DOHH2 (cell line): ENCODE measurements at regions not wholly inside any gene's neighbourhood (a gene's known extent, or its start where the extent isn't known, plus 50 kb on each side); places are given as distances from the start of the nearest gene placed in this dataset.

ENCODE experiments used
- H3F3A ChIP-seq: fragments of 200-600 bp; sonication (generic), shearing (Covaris generic); 2 replicates; pipeline ENCODE4 v1.6.0; 2016; ENCODE audit warnings: antibody characterized with exemption, mild to moderate bottlenecking; ENCODE audit not compliant: control insufficient read depth, insufficient read depth
- H3K27ac ChIP-seq: fragments of 200-600 bp; sonication (generic); 2 replicates; pipeline ENCODE4 v1.5.1; 2014; ENCODE audit warnings: low read depth, mild to moderate bottlenecking, low read length, moderate library complexity
- H3K27me3 ChIP-seq: fragments of 200-600 bp; sonication (generic); 2 replicates; pipeline ENCODE4 v1.6.1; 2014; ENCODE audit warnings: mild to moderate bottlenecking, low read length, mixed read lengths; ENCODE audit not compliant: control insufficient read depth
- H3K36me3 ChIP-seq: fragments of 200-600 bp; sonication (generic); 2 replicates; pipeline ENCODE4 v1.6.1; 2014; ENCODE audit warnings: mild to moderate bottlenecking, low read length, moderate library complexity, mixed read lengths; ENCODE audit not compliant: control insufficient read depth
- H3K4me1 ChIP-seq: fragments of 200-600 bp; sonication (generic); 2 replicates; pipeline ENCODE4 v1.6.1; 2014; ENCODE audit warnings: mild to moderate bottlenecking, low read length, mixed read lengths; ENCODE audit not compliant: control insufficient read depth
- H3K4me2 ChIP-seq: fragments of 200-600 bp; sonication (generic); 2 replicates; pipeline ENCODE4 v1.6.0; 2014; ENCODE audit warnings: mild to moderate bottlenecking, low read length, moderate library complexity
- H3K4me3 ChIP-seq: fragments of 200-600 bp; sonication (generic); 2 replicates; pipeline ENCODE4 v1.5.1; 2014; ENCODE audit warnings: mild to moderate bottlenecking, low read length, mixed read lengths
- H3K79me2 ChIP-seq: fragments of 200-600 bp; sonication (generic); 2 replicates; pipeline ENCODE4 v1.6.1; 2014; ENCODE audit warnings: mild to moderate bottlenecking, low read length, mixed read lengths; ENCODE audit not compliant: control insufficient read depth
- H3K9me2 ChIP-seq: fragments of 200-600 bp; sonication (generic); replicated peaks from 2 replicates; pipeline ENCODE4 v1.6.1; 2014; ENCODE audit warnings: mild to moderate bottlenecking, low read length, mixed read lengths; ENCODE audit not compliant: control insufficient read depth
- H3K9me3 ChIP-seq: fragments of 200-600 bp; sonication (generic); 2 replicates; pipeline ENCODE4 v1.6.1; 2014; ENCODE audit warnings: antibody characterized with exemption, low read length, mixed read lengths; ENCODE audit not compliant: control insufficient read depth, insufficient read depth
- H4K20me1 ChIP-seq: fragments of 200-600 bp; sonication (generic); 2 replicates; pipeline ENCODE4 v1.6.0; 2014; ENCODE audit warnings: low read depth, mild to moderate bottlenecking, antibody characterized with exemption, low read length, moderate library complexity; ENCODE audit not compliant: control insufficient read depth, insufficient read depth
- CTCF ChIP-seq: fragments of 200-600 bp; sonication (generic); IDR thresholded peaks from one replicate; pipeline ENCODE4 v1.5.1; 2014; ENCODE audit warnings: antibody characterized with exemption, mild to moderate bottlenecking, low read depth, low read length; ENCODE audit not compliant: poor library complexity, severe bottlenecking
- EZH2phosphoT487 ChIP-seq: fragments of 200-600 bp; sonication (generic); IDR thresholded peaks from 2 replicates; pipeline ENCODE4 v1.6.1; 2017; ENCODE audit warnings: borderline replicate concordance, mild to moderate bottlenecking, antibody characterized with exemption, low read length, moderate library complexity, mixed read lengths

GRCh38 chr12:105819549-105819948 is 319.2 kb downstream of the NUAK1 start:
- TF ChIP-seq CTCF (no peak), EZH2phosphoT487 (no peak)
- no peaks in the 10 kb centered on the region for H3K4me1 ChIP-seq
- H3K9me2 ChIP-seq: no peaks in the 10 kb centered on the region
- no peaks in the 10 kb centered on the region for H3K36me3 ChIP-seq
- no peaks in the 10 kb centered on the region for H4K20me1 ChIP-seq
- no peaks in the 10 kb centered on the region for H3K79me2 ChIP-seq
- H3K27ac ChIP-seq: no peak overlapping the region
- no peak overlapping the region for H3K4me3 ChIP-seq
- no peaks in the 10 kb centered on the region for H3K9me3 ChIP-seq
- H3K4me2 ChIP-seq: no peak overlapping the region
- no peaks in the 10 kb centered on the region for H3F3A ChIP-seq
- H3K27me3 ChIP-seq: no peaks in the 10 kb centered on the region

- Histone ChIP-seq H4K20me1 (no peaks in the 10 kb centered on the region), H3K36me3 (no peaks in the 10 kb centered on the region), H3K4me1 (no peaks in the 10 kb centered on the region), H3K9me2 (no peaks in the 10 kb centered on the region), H3K27ac (no peak overlapping the region), H3K4me2 (no peak overlapping the region), H3K4me3 (no peak overlapping the region), H3F3A (no peaks in the 10 kb centered on the region), H3K79me2 (no peaks in the 10 kb centered on the region), H3K27me3 (no peaks in the 10 kb centered on the region), H3K9me3 (no peaks in the 10 kb centered on the region)
- no peak for TF ChIP-seq EZH2phosphoT487
- TF ChIP-seq CTCF: no peak
Measured at GRCh38 chr12:105820429-105821125, 318.2 kb downstream of the NUAK1 start.

- no peak for TF ChIP-seq EZH2phosphoT487
- TF ChIP-seq CTCF: no peak
- Histone ChIP-seq H3K36me3 (no peaks in the 10 kb centered on the region), H3F3A (no peaks in the 10 kb centered on the region), H3K27ac (no peak overlapping the region), H3K9me3 (no peaks in the 10 kb centered on the region), H3K4me2 (no peak overlapping the region), H3K9me2 (no peaks in the 10 kb centered on the region), H3K27me3 (no peaks in the 10 kb centered on the region), H4K20me1 (no peaks in the 10 kb centered on the region), H3K4me3 (no peak overlapping the region), H3K4me1 (no peaks in the 10 kb centered on the region), H3K79me2 (no peaks in the 10 kb centered on the region)
Measured at GRCh38 chr12:105822131-105823105, 316.3 kb downstream of the NUAK1 start.
